K562 (cell line): ENCODE measurements at regions not wholly inside any gene's neighbourhood (a gene's known extent, or its start where the extent isn't known, plus 50 kb on each side); places are given as distances from the start of the nearest gene placed in this dataset.

Experiments used
- ATAC-seq: fragments of 200-7000 bp; cut with Tn5 transposase; 3 replicates; pipeline ENCODE4 v1.9.1; 2020; ENCODE audit warnings: moderate library complexity
- BruUV-seq: library from RNA; stranded (reverse); fragments of 400-500 nt; replicated peaks from 2 replicates; lab custom pipeline; 2021; lab: Mats Ljungman, UMichigan
- CTCF ChIA-PET: fragments of 300-600 bp; formaldehyde crosslinking; extraction: SDS; loops from one replicate; lab custom pipeline; 2021; ENCODE audit warnings: low intra/inter-chr PET ratio; lab: Yijun Ruan, JAX
- POLR2A ChIA-PET: fragments of 300-600, 350-650 bp; sonication (Branson Sonifier 250); formaldehyde crosslinking; extraction: SDS; loops from one replicate; lab custom pipeline; 2021; ENCODE audit warnings: antibody characterized with exemption, inconsistent platforms; lab: Yijun Ruan, JAX
- DNase-seq, 4 experiments: peaks; one replicate each; pipeline versions ENCODE4 v3.0.0 to v3.0.0-alpha.2; 2011 to 2018; ENCODE audit warnings: low spot score in 3 of 4, mixed read lengths in 3 of 4; ENCODE audit errors: extremely low read depth in 1 of 4
- FAIRE-seq: peaks from 2 replicates; lab custom pipeline; 2011; peaks lifted over from hg19 to GRCh38; lab: Jason Lieb, UNC
- H2AFZ ChIP-seq: 2 replicates; pipeline ENCODE4 v1.6.0; 2011; ENCODE audit warnings: low read depth, low read length, control low read depth, inconsistent platforms
- H3K27ac ChIP-seq: fragments of 200-600 bp; 3 replicates; pipeline ENCODE4 v1.8.0; 2011; ENCODE audit warnings: low read depth, mild to moderate bottlenecking, control low read depth, inconsistent platforms, low read length, moderate library complexity, mixed read lengths; ENCODE audit errors: extremely low read depth
- H3K27me3 ChIP-seq, 2 experiments: fragments of 300-600 bp in 1 of 2; 2 replicates in 1 of 2; 3 replicates in 1 of 2; pipeline versions ENCODE4 v1.6.0 to v1.8.0; 2011; ENCODE audit warnings: inconsistent platforms in 2 of 2, low read length in 2 of 2, mild to moderate bottlenecking in 1 of 2, mixed read lengths in 1 of 2, moderate library complexity in 1 of 2; ENCODE audit not compliant: control insufficient read depth in 2 of 2, insufficient read depth in 2 of 2
- H3K36me3 ChIP-seq: fragments of 300-600 bp; 3 replicates; pipeline ENCODE4 v1.8.0; 2011; ENCODE audit warnings: mild to moderate bottlenecking, low read length, inconsistent platforms; ENCODE audit not compliant: control insufficient read depth, insufficient read depth
- H3K4me1 ChIP-seq, 2 experiments: fragments of 200-600 bp in 1 of 2; replicated peaks in 1 of 2; 2 replicates in 1 of 2; 3 replicates in 1 of 2; pipeline versions ENCODE4 v1.5.1 to v1.8.0; 2011; ENCODE audit warnings: inconsistent platforms in 2 of 2, low read length in 2 of 2, mild to moderate bottlenecking in 1 of 2, mixed read lengths in 1 of 2, moderate library complexity in 1 of 2; ENCODE audit not compliant: control insufficient read depth in 2 of 2, insufficient read depth in 2 of 2
- H3K4me2 ChIP-seq: 2 replicates; pipeline ENCODE4 v1.6.1; 2011; ENCODE audit warnings: low read length, control low read depth, inconsistent platforms, mixed read lengths; ENCODE audit not compliant: insufficient read depth
- H3K4me3 ChIP-seq: fragments of 200-600 bp; sonication (generic), shearing (Covaris generic); 2 replicates; pipeline ENCODE4 v1.5.1; 2016; ENCODE audit warnings: control low read depth, inconsistent platforms
- H3K79me2 ChIP-seq: fragments of 200-600 bp; 3 replicates; pipeline ENCODE4 v1.8.0; 2011; ENCODE audit warnings: low read length, inconsistent platforms; ENCODE audit not compliant: control insufficient read depth, insufficient read depth
- H3K9ac ChIP-seq, 2 experiments: 2 replicates each; pipeline versions ENCODE4 v1.6.0 to v1.6.1; 2011; ENCODE audit warnings: low read depth in 2 of 2, low read length in 2 of 2, control low read depth in 1 of 2, inconsistent platforms in 1 of 2, mild to moderate bottlenecking in 1 of 2, mixed read lengths in 1 of 2; ENCODE audit not compliant: insufficient read depth in 1 of 2
- H3K9me1 ChIP-seq: one replicate; pipeline ENCODE4 v1.6.0; 2011; ENCODE audit warnings: inconsistent platforms, mild to moderate bottlenecking, low read length, moderate library complexity; ENCODE audit not compliant: control insufficient read depth, insufficient read depth
- H3K9me3 ChIP-seq: replicated peaks from 2 replicates; pipeline ENCODE4 v1.5.1; 2011; ENCODE audit warnings: low read depth, low read length, inconsistent platforms; ENCODE audit not compliant: control insufficient read depth, insufficient read depth
- H4K20me1 ChIP-seq: replicated peaks from 2 replicates; pipeline ENCODE4 v1.6.1; 2011; ENCODE audit warnings: low read length, inconsistent platforms, mixed read lengths; ENCODE audit not compliant: control insufficient read depth, insufficient read depth
- CREB5 ChIP-seq: fragments of 250-450 bp; sonication (Bioruptor Pico); IDR thresholded peaks from 2 replicates; pipeline ENCODE4 v1.5.0; 2020; ENCODE audit warnings: mild to moderate bottlenecking
- CREM ChIP-seq: IDR thresholded peaks from 2 replicates; pipeline ENCODE4 v1.6.1; 2014; ENCODE audit warnings: antibody characterized with exemption, low read depth
- ESRRA ChIP-seq: fragments of 450-650 bp; IDR thresholded peaks from 2 replicates; pipeline ENCODE4 v1.6.1; 2014; ENCODE audit warnings: low read depth, mild to moderate bottlenecking, moderate library complexity, borderline replicate concordance
- ETV1 ChIP-seq: fragments of 450-650 bp; conservative IDR thresholded peaks from 2 replicates; pipeline ENCODE4 v1.6.1; 2016; ENCODE audit warnings: missing genetic modification characterization, control low read depth, low read depth, missing compliant biosample characterization
- HCFC1 ChIP-seq: IDR thresholded peaks from 2 replicates; pipeline ENCODE4 v1.6.1; 2012; ENCODE audit warnings: low read depth, low read length, improper control_type of control experiment
- HMGN3 ChIP-seq: IDR thresholded peaks from 2 replicates; pipeline ENCODE4 v1.6.1; 2011; ENCODE audit warnings: borderline replicate concordance, low read depth, mild to moderate bottlenecking, mixed read lengths, low read length; ENCODE audit not compliant: insufficient read length; ENCODE audit errors: extremely low read depth
- HNRNPL ChIP-seq: fragments of 200-400 bp; formaldehyde crosslinking; IDR thresholded peaks from 2 replicates; pipeline ENCODE4 v1.6.1; 2017; ENCODE audit warnings: low read depth, mild to moderate bottlenecking, low read length
- MAX ChIP-seq: sonication (generic); formaldehyde crosslinking; IDR thresholded peaks from 2 replicates; pipeline ENCODE4 v1.9.0; 2022; ENCODE audit warnings: mild to moderate bottlenecking, missing genetic modification reagents
- NCOA4 ChIP-seq: fragments of 450-650 bp; IDR thresholded peaks from 2 replicates; pipeline ENCODE4 v1.6.1; 2018; ENCODE audit warnings: mild to moderate bottlenecking; ENCODE audit not compliant: partially characterized antibody
- OTX1 ChIP-seq: fragments of 450-650 bp; formaldehyde crosslinking; IDR thresholded peaks from 2 replicates; pipeline ENCODE4 v1.4.0; 2022; ENCODE audit warnings: mild to moderate bottlenecking
- SREBF1 ChIP-seq: fragments of 150-350 bp; IDR thresholded peaks from 2 replicates; pipeline ENCODE4 v1.6.1; 2014; ENCODE audit warnings: antibody characterized with exemption, low read depth, low read length, borderline replicate concordance
- TAF7 ChIP-seq: fragments of 450-650 bp; IDR thresholded peaks from 2 replicates; pipeline ENCODE4 v1.6.1; 2016; ENCODE audit warnings: missing genetic modification characterization, missing compliant biosample characterization
- UBTF ChIP-seq, 2 experiments: IDR thresholded peaks; 2 replicates each; pipeline ENCODE4 v1.6.1; 2012; ENCODE audit warnings: improper control_type of control experiment in 2 of 2, low read depth in 2 of 2, low read length in 2 of 2, borderline replicate concordance in 1 of 2
- ZC3H8 ChIP-seq: fragments of 450-650 bp; IDR thresholded peaks from 2 replicates; pipeline ENCODE4 v1.6.1; 2017
- ZNF280A ChIP-seq: fragments of 450-650 bp; IDR thresholded peaks from 2 replicates; pipeline ENCODE4 v1.6.1; 2018; ENCODE audit warnings: mild to moderate bottlenecking, low read depth; ENCODE audit not compliant: partially characterized antibody
- ZNF511 ChIP-seq: sonication (generic); formaldehyde crosslinking; IDR thresholded peaks from 2 replicates; pipeline ENCODE4 v1.8.0; 2022; ENCODE audit warnings: mild to moderate bottlenecking, missing genetic modification reagents
- in situ Hi-C: fragments of 300-500 bp; cut with MboI; formaldehyde crosslinking; loops from 4 replicates; pipeline ENCODE4 v1.15.0; 2018; ENCODE audit warnings: inconsistent platforms, mixed read lengths
- intact Hi-C: fragments of 100-400 bp; cut with micrococcal nuclease; formaldehyde crosslinking; loops from 2 replicates; pipeline ENCODE4 v1.14.2; 2022

- TF ChIP-seq MAX (CRISPR knock-in tag) (no peak), HNRNPL (no peak)
Measured at GRCh38 chr7:31261341-31261740, 79.2 kb downstream of the NEUROD6 start (continued).

- no peaks in the 10 kb centered on the region for H3K9me3 ChIP-seq
- H4K20me1 ChIP-seq: no peaks in the 10 kb centered on the region
- no peaks in the 10 kb centered on the region for H3K79me2 ChIP-seq
- POLR2A ChIA-PET: no interaction called here
- DNase-seq (no peak), ATAC-seq (no peak), FAIRE-seq (no peak)
- no peaks in the 10 kb centered on the region for H3K9me1 ChIP-seq
- in situ Hi-C loops (no loop called here), intact Hi-C loops (no loop called here)
- no peaks in the 10 kb centered on the region; a peak in 1 of 5 replicates for H3K27me3 ChIP-seq
- BruUV-seq: no TSS peak
- H3K4me1 ChIP-seq: no peaks in the 10 kb centered on the region
- TF ChIP-seq CREM: no peak
- no peak for TF ChIP-seq OTX1 (CRISPR knock-in tag)
- TF ChIP-seq SREBF1: no peak
- TF ChIP-seq HMGN3: no peak
- TF ChIP-seq ZC3H8: no peak
- no peak for TF ChIP-seq UBTF (IDR thresholded peaks at IDR 0.05; ENCODE audit: borderline replicate concordance in 1 of 2, low read depth in 2 of 2, low read length in 2 of 2)
- no peak for TF ChIP-seq NCOA4
- TF ChIP-seq ZNF280A: no peak
- no peak for TF ChIP-seq HCFC1
- TF ChIP-seq CREB5: no peak
- no peak for TF ChIP-seq ESRRA
- TF ChIP-seq ZNF511 (CRISPR knock-in tag): no peak
- no peak for TF ChIP-seq ETV1 (tag)
- TF ChIP-seq TAF7: no peak
- no peak overlapping the region for H3K27ac ChIP-seq
- H3K4me3 ChIP-seq: no peak overlapping the region
- H2AFZ ChIP-seq: no peak overlapping the region
- H3K9ac ChIP-seq: no peak overlapping the region
- no peak overlapping the region for H3K4me2 ChIP-seq
- H3K36me3 ChIP-seq: no peaks in the 10 kb centered on the region
- CTCF ChIA-PET: no interaction called here
Measured at GRCh38 chr7:31260851-31261250, 79.7 kb downstream of the NEUROD6 start.
